Transverse colon (tissue), 4 donors: ENCODE measurements at regions not wholly inside any gene's neighbourhood (a gene's known extent, or its start where the extent isn't known, plus 50 kb on each side); places are given as distances from the start of the nearest gene placed in this dataset.

Experiments
- CTCF ChIP-seq, 5 experiments: fragments of 200-600 bp in 3 of 5; fragments of 450-650 bp in 2 of 5; sonication (generic) in 3 of 5; IDR thresholded peaks; 1 replicate in 2 of 5; 2 replicates in 3 of 5; pipeline ENCODE4 v1.5.1; 2016 to 2017; ENCODE audit warnings: antibody characterized with exemption in 5 of 5, inconsistent platforms in 3 of 5, mild to moderate bottlenecking in 2 of 5, moderate library complexity in 1 of 5
- POLR2A ChIP-seq: fragments of 450-650 bp; IDR thresholded peaks from one replicate; pipeline ENCODE4 v1.6.1; 2016; ENCODE audit warnings: antibody characterized with exemption, mild to moderate bottlenecking, moderate library complexity
- POLR2AphosphoS5 ChIP-seq, 3 donors: sonication (generic); formaldehyde crosslinking; IDR thresholded peaks; one replicate each; pipeline ENCODE4 v1.6.1; 2016; ENCODE audit warnings: antibody characterized with exemption in 3 of 3

GRCh38 chr1:232191560-232191959, 438.4 kb downstream of the SIPA1L2 start:
- no peak for TF ChIP-seq CTCF (IDR thresholded peaks at IDR 0.05)
- no peak for TF ChIP-seq POLR2A
- TF ChIP-seq POLR2AphosphoS5 (IDR thresholded peaks at IDR 0.05): no peak
